Endothelial cell (in vitro differentiated cells): ENCODE measurements at regions not wholly inside any gene's neighbourhood (a gene's known extent, or its start where the extent isn't known, plus 50 kb on each side); places are given as distances from the start of the nearest gene placed in this dataset.

Source experiments
- DNase-seq: peaks from one replicate; pipeline ENCODE4 v3.0.0; 2021; ENCODE audit warnings: low spot score
- H3K27ac Mint-ChIP-seq: one replicate; pipeline ENCODE4 v1.8.0; 2021; ENCODE audit warnings: mixed read lengths, inconsistent platforms; ENCODE audit not compliant: unreplicated experiment
- H3K27me3 Mint-ChIP-seq: one replicate; pipeline ENCODE4 v1.8.0; 2021; ENCODE audit warnings: mild to moderate bottlenecking, moderate library complexity, mixed read lengths, inconsistent platforms; ENCODE audit not compliant: unreplicated experiment
- H3K36me3 Mint-ChIP-seq: one replicate; pipeline ENCODE4 v1.8.0; 2021; ENCODE audit warnings: mild to moderate bottlenecking, low read depth, mixed read lengths, inconsistent platforms; ENCODE audit not compliant: unreplicated experiment
- H3K4me1 Mint-ChIP-seq: one replicate; pipeline ENCODE4 v1.8.0; 2021; ENCODE audit warnings: mild to moderate bottlenecking, mixed read lengths, inconsistent platforms; ENCODE audit not compliant: unreplicated experiment
- H3K4me3 Mint-ChIP-seq: one replicate; pipeline ENCODE4 v1.8.0; 2021; ENCODE audit warnings: mild to moderate bottlenecking, mixed read lengths, inconsistent platforms; ENCODE audit not compliant: unreplicated experiment
- H3K9me3 Mint-ChIP-seq: one replicate; pipeline ENCODE4 v1.8.0; 2021; ENCODE audit warnings: mixed read lengths, inconsistent platforms; ENCODE audit not compliant: unreplicated experiment
- TF ChIP-seq, protein P1 (sequence below): fragments of 200-600 bp; sonication (generic); IDR thresholded peaks from one replicate; pipeline ENCODE4 v1.5.0; 2021; ENCODE audit warnings: antibody characterized with exemption; ENCODE audit not compliant: unreplicated experiment

DNA sequence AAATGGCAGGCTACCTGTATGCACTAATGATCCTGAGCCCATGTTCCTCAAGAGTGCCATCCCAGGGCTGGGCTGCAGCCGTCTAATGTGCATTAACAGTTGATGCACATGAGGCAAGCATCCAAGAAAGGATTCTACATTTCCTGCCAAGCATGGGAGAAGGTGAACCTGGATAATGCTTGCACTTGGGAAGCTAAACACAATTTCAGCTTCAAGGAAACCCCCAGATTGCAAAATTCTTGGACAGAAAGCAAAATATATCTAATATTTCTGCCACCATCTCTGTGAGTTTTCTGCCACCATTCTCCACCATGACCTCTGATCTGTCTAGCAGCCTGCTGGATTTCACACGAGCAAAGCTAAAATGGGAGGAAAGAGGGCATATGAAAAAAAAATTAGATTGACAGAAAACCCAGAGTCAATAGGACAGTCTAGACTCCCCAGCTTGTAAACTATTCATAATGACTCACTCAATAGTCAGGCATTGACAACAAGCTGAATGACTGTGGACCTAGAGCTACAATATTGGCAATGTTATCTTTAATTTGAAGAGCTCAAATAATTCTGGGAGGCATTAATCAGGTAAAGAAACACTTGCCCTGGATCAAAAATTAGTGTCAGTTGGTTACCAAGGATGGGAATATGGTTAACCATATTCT lies 91.9 kb upstream of the BCL2L14 start:
- no peaks in the 10 kb centered on the region for H3K36me3 Mint-ChIP-seq

DNA sequence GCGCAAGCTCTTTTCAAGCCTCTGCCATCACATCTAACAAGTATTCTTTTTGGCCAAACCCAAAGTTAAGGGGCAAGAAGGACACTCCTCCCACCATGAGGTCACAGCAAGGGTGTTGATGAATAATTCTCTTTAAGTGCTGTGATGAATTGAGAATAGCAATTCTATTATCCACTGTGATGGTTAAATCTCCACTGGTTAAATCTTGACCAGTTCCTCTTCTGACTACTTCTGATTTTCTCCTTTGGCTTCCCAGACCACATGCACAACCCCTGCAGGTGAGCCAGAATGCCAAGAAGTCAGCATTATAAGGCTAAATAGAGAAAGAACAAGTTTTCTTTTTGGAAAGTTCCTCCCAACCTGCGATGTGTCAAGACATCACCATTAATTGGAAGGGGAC lies 90.6 kb upstream of the BCL2L14 start:
- Mint-ChIP-seq H3K9me3 (no peaks in the 10 kb centered on the region), H3K4me3 (no peak overlapping the region), H3K27me3 (no peaks in the 10 kb centered on the region), H3K36me3 (no peaks in the 10 kb centered on the region), H3K4me1 (peaks cover 6% of the 10 kb centered on the region), H3K27ac (no peak overlapping the region)
- TF ChIP-seq, protein P1, sequence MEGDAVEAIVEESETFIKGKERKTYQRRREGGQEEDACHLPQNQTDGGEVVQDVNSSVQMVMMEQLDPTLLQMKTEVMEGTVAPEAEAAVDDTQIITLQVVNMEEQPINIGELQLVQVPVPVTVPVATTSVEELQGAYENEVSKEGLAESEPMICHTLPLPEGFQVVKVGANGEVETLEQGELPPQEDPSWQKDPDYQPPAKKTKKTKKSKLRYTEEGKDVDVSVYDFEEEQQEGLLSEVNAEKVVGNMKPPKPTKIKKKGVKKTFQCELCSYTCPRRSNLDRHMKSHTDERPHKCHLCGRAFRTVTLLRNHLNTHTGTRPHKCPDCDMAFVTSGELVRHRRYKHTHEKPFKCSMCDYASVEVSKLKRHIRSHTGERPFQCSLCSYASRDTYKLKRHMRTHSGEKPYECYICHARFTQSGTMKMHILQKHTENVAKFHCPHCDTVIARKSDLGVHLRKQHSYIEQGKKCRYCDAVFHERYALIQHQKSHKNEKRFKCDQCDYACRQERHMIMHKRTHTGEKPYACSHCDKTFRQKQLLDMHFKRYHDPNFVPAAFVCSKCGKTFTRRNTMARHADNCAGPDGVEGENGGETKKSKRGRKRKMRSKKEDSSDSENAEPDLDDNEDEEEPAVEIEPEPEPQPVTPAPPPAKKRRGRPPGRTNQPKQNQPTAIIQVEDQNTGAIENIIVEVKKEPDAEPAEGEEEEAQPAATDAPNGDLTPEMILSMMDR, result no peak
- DNase-seq, result no peak

More for the DNA sequence above, 91.9 kb upstream of the BCL2L14 start:
- no peak for DNase-seq
- Mint-ChIP-seq H3K9me3 (no peaks in the 10 kb centered on the region), H3K27ac (no peak overlapping the region), H3K4me3 (no peak overlapping the region), H3K4me1 (peaks cover 6% of the 10 kb centered on the region), H3K27me3 (no peaks in the 10 kb centered on the region)
- TF ChIP-seq, protein P1, result no peak

- TF ChIP-seq, protein P1, result no peak
- no peaks in the 10 kb centered on the region for H3K9me3 Mint-ChIP-seq
- no peak overlapping the region for H3K27ac Mint-ChIP-seq
- no peak for DNase-seq
- H3K4me3 Mint-ChIP-seq, result no peak overlapping the region
- H3K27me3 Mint-ChIP-seq, result no peaks in the 10 kb centered on the region
- H3K4me1 Mint-ChIP-seq, result no peaks in the 10 kb centered on the region
- H3K36me3 Mint-ChIP-seq, result no peaks in the 10 kb centered on the region
Measured at GRCh38 chr12:11981121-11981733, 89.5 kb upstream of the BCL2L14 start.

DNA sequence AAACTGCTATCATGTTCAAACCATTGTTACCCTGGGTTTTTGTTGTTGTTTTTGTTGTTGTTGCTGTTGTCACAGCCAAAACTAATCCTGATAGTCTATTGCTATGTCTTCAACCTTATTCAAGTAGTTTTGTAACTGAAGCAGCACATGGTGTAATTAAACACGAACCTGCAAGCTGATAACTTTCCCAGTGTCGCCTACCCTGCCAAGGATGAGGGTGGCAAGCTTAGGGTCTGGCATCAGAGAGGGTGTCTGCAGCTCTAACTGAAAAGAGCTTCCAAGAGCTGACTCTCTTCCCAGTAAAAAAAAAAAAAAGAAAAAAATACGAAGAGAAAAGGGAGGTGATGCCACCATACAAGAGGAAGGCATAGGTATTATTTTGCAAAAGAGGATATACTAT lies 86.3 kb upstream of the BCL2L14 start:
- no peaks in the 10 kb centered on the region for H3K27me3 Mint-ChIP-seq
- H3K9me3 Mint-ChIP-seq, result no peaks in the 10 kb centered on the region
- DNase-seq, result no peak
- no peaks in the 10 kb centered on the region for H3K36me3 Mint-ChIP-seq
- no peak overlapping the region for H3K27ac Mint-ChIP-seq
- TF ChIP-seq, protein P1, result no peak
- H3K4me3 Mint-ChIP-seq, result no peak overlapping the region
- no peaks in the 10 kb centered on the region for H3K4me1 Mint-ChIP-seq

GRCh38 chr12:11986165-11986564 lies 84.6 kb upstream of the BCL2L14 start:
- Mint-ChIP-seq H3K4me3 (no peak overlapping the region), H3K4me1 (no peaks in the 10 kb centered on the region), H3K27me3 (no peaks in the 10 kb centered on the region), H3K27ac (no peak overlapping the region), H3K36me3 (no peaks in the 10 kb centered on the region), H3K9me3 (no peaks in the 10 kb centered on the region)
- TF ChIP-seq, protein P1, result no peak
- no peak for DNase-seq
